ENCODE measurements at regions not wholly inside any gene's neighbourhood (a gene's known extent, or its start where the extent isn't known, plus 50 kb on each side); places are given as distances from the start of the nearest gene placed in this dataset.
"Not testable (repeated sequence)": the region's sequence is repeated elsewhere in the genome, so short reads cannot be mapped to it uniquely, and the experiment has no call there.

DNA sequence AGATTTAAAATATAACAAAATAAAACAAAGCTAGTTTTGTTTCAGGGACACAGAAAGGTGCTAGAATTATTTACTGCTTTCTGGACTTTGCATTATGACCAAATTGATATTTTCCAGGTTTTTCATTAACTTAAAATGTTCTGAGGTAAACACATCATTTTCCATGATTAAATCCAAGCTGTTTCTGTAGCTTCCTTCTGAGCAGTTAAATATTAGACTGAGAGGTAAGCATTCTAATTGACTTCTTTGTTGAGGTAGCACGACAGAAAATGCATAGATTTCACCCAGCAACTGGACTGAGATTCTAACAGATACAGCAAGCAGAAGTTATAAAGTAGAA, 98.3 kb downstream of the BMP4 start:
- no peak for DNase-seq (ENCODE audit: low read depth in 2 of 3, low spot score in 2 of 3)

DNA sequence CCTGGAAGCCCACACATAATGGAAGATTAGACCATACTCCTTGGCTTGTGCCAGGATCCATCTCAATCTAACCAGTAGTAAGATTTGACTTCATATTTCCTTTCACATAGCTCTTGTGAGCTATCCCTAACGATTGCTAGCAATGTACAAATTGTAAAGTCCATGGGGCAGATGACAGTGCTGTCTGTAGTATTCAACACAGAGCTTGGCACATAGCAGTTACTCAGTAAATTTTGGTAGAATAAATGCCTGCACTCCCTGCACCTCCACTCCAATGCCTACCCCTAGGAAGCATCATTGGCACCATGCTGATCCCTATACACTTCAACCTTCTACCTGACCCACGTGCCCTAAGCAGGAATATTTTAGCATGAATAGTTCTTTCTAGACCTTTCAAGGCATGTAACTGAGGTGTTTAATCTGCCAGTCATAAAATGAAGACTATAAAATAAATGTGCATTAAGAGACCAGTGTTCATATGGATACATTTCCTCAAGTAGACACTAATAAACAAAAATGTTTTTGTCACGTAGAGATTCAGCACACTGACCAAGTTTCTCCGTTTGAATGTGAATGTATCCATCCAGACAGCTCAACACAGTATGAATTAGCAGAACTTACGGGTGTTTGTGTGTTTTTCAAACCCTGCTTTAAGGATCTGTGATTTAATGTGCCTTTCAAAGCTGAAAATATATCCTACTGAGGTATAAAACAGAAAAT, 98.8 kb downstream of the BMP4 start:
- no peak for DNase-seq (ENCODE audit: low read depth in 2 of 3, low spot score in 2 of 3)

DNA sequence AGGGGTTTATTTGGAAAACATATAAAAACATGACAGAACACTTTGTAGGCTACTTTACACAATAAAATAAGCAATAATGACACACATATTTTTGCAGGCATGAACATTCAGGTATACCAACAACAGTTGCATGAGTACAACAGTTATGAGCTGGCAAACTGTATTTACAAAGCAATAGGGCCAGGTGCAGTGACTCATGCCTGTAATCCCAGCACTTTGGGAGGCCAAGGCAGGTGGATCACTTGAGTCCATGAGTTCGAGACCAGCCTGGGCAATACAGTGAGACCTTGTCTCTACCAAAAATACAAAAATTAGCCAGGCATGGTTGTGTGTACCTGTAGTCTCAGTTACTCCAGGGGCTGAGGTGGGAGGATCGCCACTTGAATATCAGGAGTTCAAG, 101.1 kb downstream of the BMP4 start:
- DNase-seq (ENCODE audit: low read depth in 2 of 3, low spot score in 2 of 3): no peak

DNA sequence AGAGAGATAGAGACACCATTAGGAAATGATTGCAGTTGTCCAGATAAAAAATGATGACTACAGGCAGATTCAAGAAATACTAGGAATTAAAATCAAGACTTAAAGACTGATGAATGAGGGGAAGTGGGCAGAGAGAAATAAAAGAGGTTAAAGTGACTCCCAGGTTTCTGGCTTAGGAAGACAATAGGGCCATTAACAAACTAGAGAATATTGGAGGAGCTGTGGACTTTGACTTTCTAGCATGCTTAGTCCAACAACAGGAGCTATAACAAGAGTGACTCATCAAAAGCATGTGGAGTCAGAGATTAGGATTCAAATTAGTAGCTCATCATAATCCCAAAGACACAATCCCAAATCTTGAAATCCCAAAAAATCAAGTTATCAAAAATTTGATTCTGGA, 101.5 kb downstream of the BMP4 start:
- no peak for DNase-seq (ENCODE audit: low read depth in 2 of 3, low spot score in 2 of 3)

DNA sequence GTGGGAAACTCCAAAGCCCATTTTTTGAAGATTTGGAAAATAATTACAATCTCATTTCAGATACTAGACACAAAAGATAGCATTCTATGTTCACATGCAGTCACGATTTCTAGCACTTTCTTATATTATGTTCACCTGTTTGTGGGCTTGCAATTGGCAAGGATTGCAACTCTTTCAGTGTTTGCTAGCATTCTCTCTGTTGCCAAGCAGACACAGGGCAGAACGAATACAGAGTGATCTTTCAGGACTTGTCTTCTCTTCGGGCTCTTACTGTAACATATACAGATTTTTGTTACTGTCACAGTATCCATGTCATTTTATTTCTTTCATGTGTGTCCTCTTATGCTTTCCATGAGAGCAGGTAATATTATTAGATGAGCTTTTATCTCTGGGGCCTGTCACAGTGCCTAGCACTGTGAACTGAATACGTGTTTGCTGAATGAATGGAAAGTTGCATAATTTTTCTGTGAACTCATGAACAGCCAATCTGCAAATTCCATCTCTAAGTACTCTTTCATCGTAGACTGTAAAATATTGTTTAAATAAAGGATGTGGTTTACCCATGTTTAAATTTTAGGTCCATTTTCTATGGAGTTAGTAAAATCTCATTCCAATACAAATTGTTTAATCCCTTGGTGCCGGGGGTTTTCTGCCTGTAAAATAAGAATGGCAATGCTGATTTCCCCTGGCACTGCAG, 105.1 kb downstream of the BMP4 start:
- DNase-seq (ENCODE audit: low read depth in 2 of 3, low spot score in 2 of 3): no peak

DNA sequence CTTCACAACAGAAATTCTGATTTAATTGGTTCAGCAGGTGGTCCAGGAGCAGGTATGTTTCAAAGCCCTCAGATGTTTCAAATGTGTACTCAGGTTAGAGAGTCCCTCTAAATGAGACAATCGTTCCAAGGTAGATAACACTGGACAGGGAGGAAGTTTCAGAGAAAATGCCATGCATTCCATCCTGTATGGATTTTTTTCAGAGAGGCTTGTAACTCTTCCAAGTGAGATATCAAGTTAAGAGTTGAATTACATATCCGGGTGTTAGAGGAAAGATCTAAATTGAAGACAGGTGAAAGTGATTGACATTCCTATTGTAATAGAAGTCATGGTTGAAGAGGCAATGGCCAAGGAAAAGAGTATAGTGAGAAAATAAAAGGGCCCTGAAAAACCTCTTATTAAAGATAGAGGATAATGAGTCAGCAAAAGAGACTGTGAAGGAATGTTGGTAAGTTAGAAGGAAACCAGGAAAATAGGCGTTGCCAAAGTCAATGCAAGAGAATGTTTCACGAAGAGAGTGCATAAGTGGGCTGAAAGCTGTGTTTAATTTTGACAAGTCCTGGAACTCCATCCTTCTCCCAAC, 105.8 kb downstream of the BMP4 start:
- no peak for DNase-seq (ENCODE audit: low read depth in 2 of 3, low spot score in 2 of 3)

DNA sequence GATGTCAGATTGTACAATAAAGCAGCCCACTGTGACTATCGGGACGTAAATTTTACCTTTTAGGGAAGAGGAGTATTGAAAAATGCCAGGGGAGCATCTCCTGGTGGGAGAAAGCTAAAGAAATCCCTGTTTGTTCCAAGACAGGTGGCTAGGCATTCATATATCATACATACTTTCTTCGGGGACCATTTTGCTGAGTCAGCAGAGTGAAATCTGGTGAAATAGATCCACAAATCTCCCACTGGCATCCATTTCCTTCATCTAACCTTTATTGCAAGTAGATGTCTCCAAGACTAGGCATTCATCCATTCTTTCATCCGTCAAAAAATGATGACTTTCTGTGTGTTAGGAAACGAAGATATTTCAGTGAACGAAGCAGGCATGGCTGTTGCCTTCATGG, 107.1 kb downstream of the BMP4 start:
- no peak for DNase-seq (ENCODE audit: low read depth in 2 of 3, low spot score in 2 of 3)

DNA sequence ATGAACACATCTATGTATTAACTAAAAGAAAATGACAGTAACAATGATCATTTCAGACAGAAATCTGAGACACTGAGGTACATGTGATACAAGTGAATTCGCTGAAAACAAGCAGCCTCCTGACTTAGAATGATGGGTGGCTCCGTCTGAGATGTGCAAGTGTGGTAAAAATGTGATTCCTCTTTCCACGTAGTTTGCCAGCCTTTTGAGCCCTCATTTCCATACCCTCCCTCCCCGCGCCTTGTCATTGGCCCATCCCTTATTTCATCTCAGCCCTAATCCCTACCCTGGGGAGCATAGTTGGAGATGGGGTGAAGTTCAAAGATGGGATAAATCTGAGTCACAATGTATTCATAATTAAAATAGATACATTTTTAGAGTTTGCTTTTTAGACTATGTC, 107.8 kb downstream of the BMP4 start:
- DNase-seq (ENCODE audit: low read depth in 2 of 3, low spot score in 2 of 3): no peak

DNA sequence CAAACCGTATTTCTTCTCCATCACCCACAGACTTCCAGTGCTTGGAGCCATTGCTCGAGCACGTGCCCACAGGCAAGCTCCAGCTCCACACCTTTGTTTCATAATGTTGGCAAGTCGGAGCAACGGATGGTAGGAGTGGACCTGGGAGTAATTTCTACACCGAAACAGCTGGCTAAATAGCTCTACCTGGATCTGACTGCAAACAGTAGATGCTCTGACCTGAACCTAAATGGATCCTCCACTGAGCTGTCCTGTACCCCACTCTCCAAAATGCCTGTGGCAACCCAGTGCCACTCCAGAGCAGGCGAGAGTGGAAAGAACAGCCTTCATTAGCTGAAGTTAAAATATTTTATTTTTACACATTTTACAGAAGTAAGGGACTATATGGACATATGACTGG, 108.7 kb downstream of the BMP4 start:
- DNase-seq (ENCODE audit: low read depth in 2 of 3, low spot score in 2 of 3): no peak

DNA sequence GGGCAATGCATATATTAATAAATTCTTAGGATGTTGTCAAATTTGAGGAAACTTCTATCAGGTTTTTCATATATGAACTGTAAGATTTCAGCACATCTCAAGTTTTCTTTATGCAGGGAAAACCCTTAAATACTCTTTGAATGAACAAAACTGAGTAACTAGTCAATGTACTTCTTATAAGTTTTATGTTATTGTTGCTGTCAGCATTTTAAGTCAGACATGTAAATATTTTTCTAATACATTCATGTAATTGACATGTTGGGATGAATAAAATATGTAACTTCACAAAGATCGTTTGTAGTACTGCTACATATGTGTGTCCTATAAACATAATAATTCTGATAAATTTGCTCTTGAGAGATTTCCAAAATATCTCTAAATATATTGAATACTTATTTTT, 109.6 kb downstream of the BMP4 start:
- DNase-seq (ENCODE audit: low read depth in 2 of 3, low spot score in 2 of 3): no peak

DNA sequence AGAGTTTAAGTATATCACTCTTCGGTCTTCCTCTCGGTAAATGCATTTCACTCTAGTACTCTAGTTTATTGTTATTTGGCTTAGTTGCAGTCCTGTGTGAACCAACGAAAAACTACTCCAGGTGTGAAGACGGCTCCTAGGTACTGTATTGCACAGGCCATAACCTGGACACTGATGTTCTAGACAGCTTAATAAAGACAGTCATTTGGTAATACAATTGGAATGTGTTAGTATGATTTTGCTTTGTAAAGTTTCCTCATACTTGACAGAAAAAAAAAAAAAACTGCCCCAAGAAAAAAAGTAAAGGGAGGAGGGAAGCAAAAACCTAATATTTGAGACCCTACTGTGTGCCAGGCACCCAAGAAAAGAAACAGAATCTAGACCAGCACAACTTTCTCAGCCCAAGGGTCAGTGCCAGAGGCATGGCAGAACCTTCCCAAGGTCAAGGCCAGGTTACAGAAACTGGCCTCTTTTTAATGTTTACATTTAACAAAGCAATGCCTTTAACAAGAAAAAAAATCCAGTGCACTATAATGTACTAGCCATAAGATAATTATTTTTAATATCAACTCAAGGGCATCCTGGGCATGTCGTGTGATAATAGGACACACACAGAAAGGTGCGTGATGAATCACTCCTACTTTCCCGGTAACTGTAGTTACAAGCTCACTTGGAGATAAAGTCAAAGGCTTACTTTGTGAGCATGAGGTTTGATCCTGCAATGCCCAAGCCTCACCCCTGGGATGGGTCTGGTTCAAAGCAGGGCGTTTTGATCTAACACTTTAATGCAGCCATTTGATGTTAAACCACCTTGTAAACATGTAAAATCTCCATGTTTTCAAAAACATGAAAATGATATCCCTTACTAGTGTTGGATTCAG, 110.6 kb downstream of the BMP4 start:
- DNase-seq (ENCODE audit: low read depth in 2 of 3, low spot score in 2 of 3): no peak

DNA sequence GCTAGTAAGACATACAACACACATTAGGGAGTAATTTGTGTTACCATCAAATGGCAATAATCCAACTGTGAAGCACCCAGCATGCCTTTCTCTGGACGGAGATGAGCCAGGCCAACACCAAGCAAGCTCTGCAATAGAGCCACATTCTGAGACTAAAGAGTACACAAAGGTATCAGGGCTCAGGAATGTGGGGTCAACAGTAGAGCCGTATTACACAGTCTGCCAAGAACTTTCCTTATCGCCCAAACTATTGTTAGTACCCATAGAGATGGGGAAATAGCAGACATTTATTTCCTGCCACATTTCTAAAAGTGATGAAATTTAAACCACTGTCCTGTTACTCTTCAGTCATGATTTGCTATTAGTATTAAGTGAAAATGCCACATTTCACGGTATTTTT, 113.7 kb downstream of the BMP4 start:
- no peak for DNase-seq (ENCODE audit: low read depth in 2 of 3, low spot score in 2 of 3)

DNA sequence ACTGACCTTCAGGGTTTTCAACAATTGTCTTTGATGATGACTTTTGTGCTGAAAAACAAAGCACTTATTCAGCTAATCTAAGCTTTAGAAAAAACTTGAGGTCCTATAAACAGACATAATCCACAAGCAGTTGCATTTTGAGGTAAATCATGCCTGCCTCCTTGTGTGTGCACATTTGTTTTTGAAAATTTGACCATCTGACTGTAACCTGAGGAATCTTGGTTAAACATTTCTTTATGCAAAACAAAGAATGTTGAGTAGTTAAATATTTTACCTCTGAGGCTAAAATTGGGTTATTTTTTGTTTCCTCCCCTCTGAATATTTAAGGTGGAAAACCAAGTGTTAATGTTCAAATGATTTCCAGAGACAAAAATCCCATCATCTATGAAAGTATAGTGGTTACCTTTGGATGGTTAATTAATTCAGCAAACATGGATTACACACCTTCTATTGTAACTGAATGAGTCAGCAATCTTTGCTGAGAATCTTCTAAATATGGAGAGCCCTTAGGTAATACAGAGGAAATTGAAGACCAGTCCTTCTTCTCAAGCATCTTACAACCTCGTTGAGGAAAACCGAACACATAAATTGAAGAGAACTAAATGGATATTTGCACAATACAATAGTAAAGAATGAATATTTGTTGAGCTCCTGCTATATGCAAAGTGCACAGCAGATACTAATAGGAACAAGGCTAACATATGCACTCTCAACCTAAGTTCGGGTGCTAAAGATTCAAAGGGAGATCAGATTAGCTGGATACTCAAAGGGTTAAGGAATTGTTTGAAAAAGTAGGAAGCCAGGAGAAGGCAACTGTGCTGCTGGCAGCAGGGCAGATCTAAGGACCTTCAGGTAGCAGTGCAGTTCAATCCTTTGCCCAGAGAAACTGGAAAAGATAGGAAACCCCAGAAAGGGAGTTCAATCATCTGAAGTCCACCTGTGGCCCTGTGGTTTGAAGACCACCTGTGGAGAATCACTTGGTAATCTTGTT, 115.2 kb downstream of the BMP4 start:
- no peak for DNase-seq (ENCODE audit: low read depth in 2 of 3, low spot score in 2 of 3)

DNA sequence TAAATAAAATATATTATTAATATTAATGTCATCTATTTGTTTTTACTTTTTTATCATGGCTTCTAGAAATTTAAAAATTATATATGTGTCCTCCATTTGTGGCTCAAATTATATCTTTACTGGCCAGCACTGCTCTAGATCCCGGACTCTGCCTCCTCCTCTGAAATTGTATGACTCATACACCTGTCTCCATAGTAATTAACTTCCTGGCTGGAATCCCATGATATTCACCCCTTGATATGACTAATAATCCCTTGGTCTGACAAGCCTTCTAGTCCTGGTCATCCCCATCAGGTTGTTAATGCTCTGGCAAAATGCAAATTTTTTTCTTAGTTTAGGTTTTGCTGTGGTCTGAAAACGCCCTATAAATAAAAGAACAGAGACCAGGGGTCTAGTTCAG, 116.2 kb downstream of the BMP4 start:
- DNase-seq (ENCODE audit: low read depth in 2 of 3, low spot score in 2 of 3): no peak

DNA sequence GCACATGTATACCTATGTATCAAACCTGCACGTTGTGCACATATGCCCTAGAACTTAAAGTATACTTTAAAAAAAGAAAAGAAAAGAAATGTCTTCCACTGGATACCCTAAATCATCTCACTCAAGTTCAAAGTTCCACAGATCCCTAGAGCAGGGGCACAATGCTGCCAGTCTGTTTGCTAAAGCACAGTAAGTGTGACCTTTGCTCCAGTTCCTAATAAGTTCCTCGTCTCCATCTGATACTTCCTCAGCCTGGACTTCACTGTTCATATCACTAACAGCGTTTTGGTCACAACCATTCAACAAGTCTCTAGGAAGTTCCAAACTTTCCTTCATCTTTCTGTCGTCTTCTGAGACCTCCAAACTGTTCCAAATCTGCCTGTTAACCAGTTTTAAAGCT, 118.3 kb downstream of the BMP4 start:
- DNase-seq (ENCODE audit: low read depth in 2 of 3, low spot score in 2 of 3): no peak

DNA sequence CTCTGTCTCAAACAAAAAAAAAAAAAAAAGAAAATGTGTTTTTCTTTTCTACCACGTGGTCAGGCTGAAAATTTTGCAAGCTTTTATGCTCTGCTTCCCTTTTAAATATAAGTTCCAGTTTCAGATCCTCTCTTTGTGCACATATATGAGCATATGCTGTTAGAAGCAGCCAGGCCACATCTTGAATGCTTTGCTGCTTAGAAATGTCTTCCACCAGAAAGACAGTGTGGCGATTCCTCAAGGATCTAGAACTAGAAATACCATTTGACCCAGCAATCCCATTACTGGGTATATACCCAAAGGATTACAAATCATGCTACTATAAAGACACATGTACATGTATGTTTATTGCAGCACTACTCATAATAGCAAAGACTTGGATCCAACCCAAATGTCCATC, 119.0 kb downstream of the BMP4 start:
- DNase-seq (ENCODE audit: low read depth in 2 of 3, low spot score in 2 of 3): not testable (repeated sequence)

DNA sequence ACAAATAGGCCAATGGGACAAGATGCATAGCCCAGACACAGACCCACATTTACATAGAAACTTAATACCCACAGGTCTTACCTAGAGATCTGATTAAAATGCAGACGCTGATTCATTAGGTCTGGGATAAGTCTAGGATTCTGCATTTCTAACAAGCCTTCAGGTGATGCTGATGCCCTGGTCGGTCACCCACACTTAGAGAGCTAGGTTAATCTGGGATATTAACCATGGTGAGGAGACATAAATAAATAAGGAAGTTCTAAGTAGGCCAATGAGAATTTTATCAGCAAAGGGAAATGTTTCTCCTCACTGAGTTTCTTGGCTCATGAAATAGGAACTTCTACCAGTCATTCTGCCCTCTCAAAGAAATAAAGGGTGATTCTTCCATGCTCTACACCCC, 120.1 kb downstream of the BMP4 start:
- no peak for DNase-seq (ENCODE audit: low read depth in 2 of 3, low spot score in 2 of 3)

DNA sequence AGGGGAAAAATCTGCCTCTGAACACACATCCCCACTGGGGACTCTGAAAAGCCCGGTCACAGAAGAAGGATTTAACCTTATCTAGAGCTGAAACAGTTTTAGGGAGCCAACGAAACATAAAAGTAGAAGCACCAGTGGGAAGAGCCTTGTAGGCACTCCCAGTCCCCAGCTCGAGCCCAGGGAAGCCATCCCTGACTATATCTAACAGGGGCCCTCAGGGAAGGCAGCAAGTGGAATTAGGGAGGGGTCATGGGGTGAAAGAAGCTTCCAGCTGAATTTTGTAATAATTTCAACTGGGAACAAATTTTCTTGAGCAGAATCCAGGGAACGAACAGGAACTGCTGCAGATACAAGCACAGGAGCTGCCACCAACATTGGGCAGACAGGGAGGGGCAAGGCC, 127.8 kb downstream of the BMP4 start:
- DNase-seq (ENCODE audit: low read depth in 2 of 3, low spot score in 2 of 3): no peak

DNA sequence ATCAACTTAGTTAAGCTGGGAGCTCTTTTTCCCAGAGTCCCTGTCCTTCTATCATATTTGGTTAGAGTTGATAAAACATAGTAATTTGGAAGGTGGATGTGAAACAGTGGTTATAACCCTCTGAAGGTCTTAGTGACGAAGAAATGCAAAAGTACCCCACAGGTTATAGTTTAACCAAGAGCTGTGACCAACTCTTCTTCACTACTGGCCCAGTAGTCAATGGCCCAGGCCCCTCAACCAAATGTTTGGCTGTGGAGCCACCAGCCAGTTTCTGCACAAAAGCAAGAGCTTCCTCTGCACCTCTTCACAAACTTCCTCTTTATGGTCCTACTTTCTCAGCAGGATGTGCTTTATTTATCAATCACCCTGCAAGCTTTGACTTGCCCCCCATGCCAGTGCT, 132.6 kb downstream of the BMP4 start:
- no peak for DNase-seq (ENCODE audit: low read depth in 2 of 3, low spot score in 2 of 3)

DNA sequence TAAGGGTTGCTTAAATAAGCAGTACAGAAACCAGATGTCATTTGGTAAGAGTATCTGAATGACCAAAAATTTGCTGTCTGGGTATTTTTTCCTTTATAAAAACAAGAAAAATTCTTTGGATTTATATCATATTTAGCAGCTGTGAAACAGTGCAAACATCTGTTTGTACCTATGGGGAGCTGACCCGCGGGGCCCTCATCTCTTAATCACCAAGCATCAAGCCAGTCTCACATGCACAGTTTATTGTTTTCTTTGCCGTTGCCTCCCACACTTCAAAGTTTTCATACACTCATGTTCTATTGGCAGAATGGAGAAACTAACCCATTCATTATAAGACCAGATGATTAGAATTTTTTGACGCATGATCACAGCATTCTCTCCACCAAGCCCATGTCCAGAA, 142.2 kb downstream of the BMP4 start:
- no peak for DNase-seq (ENCODE audit: low read depth in 2 of 3, low spot score in 2 of 3)
